Left ventricle myocardium superior (tissue), 1 donor: ENCODE measurements at regions not wholly inside any gene's neighbourhood (a gene's known extent, or its start where the extent isn't known, plus 50 kb on each side); places are given as distances from the start of the nearest gene placed in this dataset.

Source experiments
- ATAC-seq: fragments of 200-7000 bp; cut with Tn5 transposase; one replicate; pipeline ENCODE4 v1.9.1; 2020; ENCODE audit warnings: mild to moderate bottlenecking, moderate library complexity
- DNase-seq: peaks from one replicate; pipeline ENCODE4 v3.0.0-alpha.2; 2020
- intact Hi-C: fragments of 100-400 bp; cut with micrococcal nuclease; formaldehyde crosslinking; loops from one replicate; pipeline ENCODE4 v1.11.0; 2022
- donor health status: DM: no; HTN: yes; CAD: no; lungs with severe emphysema.

- ATAC-seq = no peak
- intact Hi-C loops = no loop called here
Observed at GRCh38 chr5:88550736-88551135, 282.1 kb upstream of the TMEM161B start.

GRCh38 chr5:88548136-88548805 is 279.6 kb upstream of the TMEM161B start:
- ATAC-seq (no peak), DNase-seq (no peak)
- intact Hi-C loops = no loop called here

More at GRCh38 chr5:88550736-88551135, 282.1 kb upstream of the TMEM161B start:
- no peak for DNase-seq

GRCh38 chr5:88545338-88545737 is 276.7 kb upstream of the TMEM161B start:
- no peak for ATAC-seq
- intact Hi-C loops = no loop called here
- no peak for DNase-seq

- no peak for DNase-seq
- intact Hi-C loops = no loop called here
- ATAC-seq = no peak
Observed at GRCh38 chr5:88544671-88545070, 276.0 kb upstream of the TMEM161B start.

- intact Hi-C loops = no loop called here
- ATAC-seq (no peak), DNase-seq (no peak)
Observed at GRCh38 chr5:88544136-88544645, 275.5 kb upstream of the TMEM161B start.

GRCh38 chr5:88542786-88543185 is 274.1 kb upstream of the TMEM161B start:
- intact Hi-C loops = no loop called here
- DNase-seq = no peak
- ATAC-seq = no peak

- intact Hi-C loops = no loop called here
- ATAC-seq = no peak
Observed at GRCh38 chr5:88540471-88541115, 271.9 kb upstream of the TMEM161B start.

GRCh38 chr5:88539693-88540365 is 271.2 kb upstream of the TMEM161B start:
- DNase-seq (no peak), ATAC-seq (no peak)
- intact Hi-C loops = no loop called here

More at GRCh38 chr5:88540471-88541115, 271.9 kb upstream of the TMEM161B start:
- no peak for DNase-seq

- ATAC-seq = no peak
- intact Hi-C loops = no loop called here
- no peak for DNase-seq
Observed at GRCh38 chr5:88539026-88539425, 270.4 kb upstream of the TMEM161B start.

- DNase-seq (no peak), ATAC-seq (no peak)
- intact Hi-C loops = no loop called here
Observed at GRCh38 chr5:88536146-88536545, 267.5 kb upstream of the TMEM161B start.

- ATAC-seq (no peak), DNase-seq (no peak)
- intact Hi-C loops = no loop called here
Observed at GRCh38 chr5:88524941-88525340, 256.3 kb upstream of the TMEM161B start.

- DNase-seq (no peak), ATAC-seq (no peak)
- intact Hi-C loops = no loop called here
Observed at GRCh38 chr5:88519066-88519465, 250.4 kb upstream of the TMEM161B start.

- DNase-seq = no peak
- ATAC-seq = no peak
- intact Hi-C loops = no loop called here
Observed at GRCh38 chr5:88518131-88519016, 249.7 kb upstream of the TMEM161B start.

GRCh38 chr5:88515881-88516819 is 247.5 kb upstream of the TMEM161B start:
- DNase-seq = no peak
- ATAC-seq = no peak
- intact Hi-C loops = no loop called here

- DNase-seq (no peak), ATAC-seq (no peak)
- intact Hi-C loops = no loop called here
Observed at GRCh38 chr5:88515068-88515467, 246.4 kb upstream of the TMEM161B start.

- intact Hi-C loops = no loop called here
- ATAC-seq (no peak), DNase-seq (no peak)
Observed at GRCh38 chr5:88509403-88509802, 240.8 kb upstream of the TMEM161B start.

- no peak for ATAC-seq
- DNase-seq = no peak
- intact Hi-C loops = no loop called here
Observed at GRCh38 chr5:88507261-88507660, 238.6 kb upstream of the TMEM161B start.

- intact Hi-C loops = no loop called here
Observed at GRCh38 chr5:88503406-88503805, 234.8 kb upstream of the TMEM161B start.

GRCh38 chr5:88503041-88503345 is 234.3 kb upstream of the TMEM161B start:
- intact Hi-C loops = no loop called here
- ATAC-seq (no peak), DNase-seq (no peak)

More at GRCh38 chr5:88503406-88503805, 234.8 kb upstream of the TMEM161B start:
- ATAC-seq (no peak), DNase-seq (no peak)
